ENCODE measurements at regions not wholly inside any gene's neighbourhood (a gene's known extent, or its start where the extent isn't known, plus 50 kb on each side); places are given as distances from the start of the nearest gene placed in this dataset.

- Histone ChIP-seq H3K27ac (ENCODE audit: insufficient read depth, low read length, poor library complexity, severe bottlenecking) (no peak overlapping the region), H3K36me3 (ENCODE audit: control insufficient read depth, insufficient read depth, low read length) (no peaks in the 10 kb centered on the region), H3K27me3 (ENCODE audit: control insufficient read depth, insufficient read depth, low read length) (no peaks in the 10 kb centered on the region), H3K9me3 (ENCODE audit: control insufficient read depth in 2 of 2, low read length in 2 of 2) (no peaks in the 10 kb centered on the region), H3K4me3 (ENCODE audit: low read depth, low read length) (no peak overlapping the region), H3K4me1 (ENCODE audit: control insufficient read depth, insufficient read depth, low read length, poor library complexity, severe bottlenecking) (no peaks in the 10 kb centered on the region)
- Mint-ChIP-seq H3K27me3 (no peaks in the 10 kb centered on the region), H3K27ac (no peak overlapping the region), H3K4me1 (no peaks in the 10 kb centered on the region), H3K36me3 (no peaks in the 10 kb centered on the region), H3K9me3 (peaks cover 0 to 9% (median 0%) of the 10 kb centered on the region in 7 donors), H3K4me3 (no peak overlapping the region)
- DNase-seq: no peak
- no peak for ATAC-seq (ENCODE audit: low read depth in 2 of 2)
Measured at GRCh38 chr12:100675432-100675831, 101.9 kb downstream of the GAS2L3 start.

GRCh38 chr12:100681074-100681473, 107.6 kb downstream of the GAS2L3 start:
- H3K9me3 ChIP-seq (ENCODE audit: control insufficient read depth in 2 of 2, low read length in 2 of 2): peaks cover 0 to 11% of the 10 kb centered on the region in 2 experiments
- Mint-ChIP-seq H3K36me3 (no peaks in the 10 kb centered on the region), H3K27me3 (no peaks in the 10 kb centered on the region), H3K4me1 (no peaks in the 10 kb centered on the region), H3K4me3 (no peak overlapping the region), H3K27ac (no peak overlapping the region), H3K9me3 (peaks cover 2 to 12% (median 4%) of the 10 kb centered on the region in 7 donors)
- H3K4me1 ChIP-seq (ENCODE audit: control insufficient read depth, insufficient read depth, low read length, poor library complexity, severe bottlenecking): no peaks in the 10 kb centered on the region
- H3K4me3 ChIP-seq (ENCODE audit: low read depth, low read length): no peak overlapping the region
- DNase-seq (no peak), ATAC-seq (ENCODE audit: low read depth in 2 of 2) (no peak)
- no peaks in the 10 kb centered on the region for H3K36me3 ChIP-seq (ENCODE audit: control insufficient read depth, insufficient read depth, low read length)
- H3K27me3 ChIP-seq (ENCODE audit: control insufficient read depth, insufficient read depth, low read length): no peaks in the 10 kb centered on the region
- H3K27ac ChIP-seq (ENCODE audit: insufficient read depth, low read length, poor library complexity, severe bottlenecking): no peak overlapping the region

GRCh38 chr12:100682178-100682577, 108.7 kb downstream of the GAS2L3 start:
- no peak for ATAC-seq (ENCODE audit: low read depth in 2 of 2)

GRCh38 chr12:100687686-100688085, 106.9 kb upstream of the ANO4 start:
- Histone ChIP-seq H3K27me3 (ENCODE audit: control insufficient read depth, insufficient read depth, low read length) (no peaks in the 10 kb centered on the region), H3K9me3 (ENCODE audit: control insufficient read depth in 2 of 2, low read length in 2 of 2) (peaks cover 0 to 11% of the 10 kb centered on the region in 2 experiments), H3K36me3 (ENCODE audit: control insufficient read depth, insufficient read depth, low read length) (no peaks in the 10 kb centered on the region), H3K27ac (ENCODE audit: insufficient read depth, low read length, poor library complexity, severe bottlenecking) (no peak overlapping the region), H3K4me1 (ENCODE audit: control insufficient read depth, insufficient read depth, low read length, poor library complexity, severe bottlenecking) (no peaks in the 10 kb centered on the region), H3K4me3 (ENCODE audit: low read depth, low read length) (no peak overlapping the region)
- DNase-seq (no peak), ATAC-seq (ENCODE audit: low read depth in 2 of 2) (no peak)
- no peak overlapping the region for H3K4me3 Mint-ChIP-seq
- H3K36me3 Mint-ChIP-seq: no peaks in the 10 kb centered on the region
- no peak overlapping the region for H3K27ac Mint-ChIP-seq
- H3K4me1 Mint-ChIP-seq: no peaks in the 10 kb centered on the region
- peaks cover 4% of the 10 kb centered on the region for H3K27me3 Mint-ChIP-seq
- H3K9me3 Mint-ChIP-seq: peaks cover 0 to 12% (median 3%) of the 10 kb centered on the region in 7 donors

More at GRCh38 chr12:100682178-100682577, 108.7 kb downstream of the GAS2L3 start:
- Histone ChIP-seq H3K4me1 (ENCODE audit: control insufficient read depth, insufficient read depth, low read length, poor library complexity, severe bottlenecking) (no peaks in the 10 kb centered on the region), H3K27me3 (ENCODE audit: control insufficient read depth, insufficient read depth, low read length) (no peaks in the 10 kb centered on the region), H3K9me3 (ENCODE audit: control insufficient read depth in 2 of 2, low read length in 2 of 2) (peaks cover 0 to 11% of the 10 kb centered on the region in 2 experiments), H3K4me3 (ENCODE audit: low read depth, low read length) (no peak overlapping the region), H3K27ac (ENCODE audit: insufficient read depth, low read length, poor library complexity, severe bottlenecking) (no peak overlapping the region), H3K36me3 (ENCODE audit: control insufficient read depth, insufficient read depth, low read length) (no peaks in the 10 kb centered on the region)
- Mint-ChIP-seq H3K36me3 (no peaks in the 10 kb centered on the region), H3K27ac (no peak overlapping the region), H3K27me3 (peaks cover 1% of the 10 kb centered on the region), H3K9me3 (peaks cover 1 to 13% (median 7%) of the 10 kb centered on the region in 7 donors), H3K4me1 (no peaks in the 10 kb centered on the region), H3K4me3 (no peak overlapping the region)
- no peak for DNase-seq

- Histone ChIP-seq H3K27ac (ENCODE audit: insufficient read depth, low read length, poor library complexity, severe bottlenecking) (no peak overlapping the region), H3K36me3 (ENCODE audit: control insufficient read depth, insufficient read depth, low read length) (no peaks in the 10 kb centered on the region), H3K9me3 (ENCODE audit: control insufficient read depth in 2 of 2, low read length in 2 of 2) (peaks cover 0 to 11% of the 10 kb centered on the region in 2 experiments), H3K4me1 (ENCODE audit: control insufficient read depth, insufficient read depth, low read length, poor library complexity, severe bottlenecking) (no peaks in the 10 kb centered on the region), H3K4me3 (ENCODE audit: low read depth, low read length) (no peak overlapping the region), H3K27me3 (ENCODE audit: control insufficient read depth, insufficient read depth, low read length) (no peaks in the 10 kb centered on the region)
- DNase-seq (no peak), ATAC-seq (ENCODE audit: low read depth in 2 of 2) (no peak)
- H3K9me3 Mint-ChIP-seq: peaks cover 0 to 12% (median 3%) of the 10 kb centered on the region in 7 donors
- peaks cover 4% of the 10 kb centered on the region for H3K27me3 Mint-ChIP-seq
- no peaks in the 10 kb centered on the region for H3K36me3 Mint-ChIP-seq
- no peaks in the 10 kb centered on the region for H3K4me1 Mint-ChIP-seq
- H3K27ac Mint-ChIP-seq: no peak overlapping the region
- H3K4me3 Mint-ChIP-seq: no peak overlapping the region
Measured at GRCh38 chr12:100688451-100688864, 106.1 kb upstream of the ANO4 start.

- ATAC-seq (ENCODE audit: low read depth in 2 of 2): no peak
- Histone ChIP-seq H3K4me3 (ENCODE audit: low read depth, low read length) (no peak overlapping the region), H3K9me3 (ENCODE audit: control insufficient read depth in 2 of 2, low read length in 2 of 2) (no peaks in the 10 kb centered on the region), H3K27ac (ENCODE audit: insufficient read depth, low read length, poor library complexity, severe bottlenecking) (no peak overlapping the region), H3K36me3 (ENCODE audit: control insufficient read depth, insufficient read depth, low read length) (no peaks in the 10 kb centered on the region), H3K4me1 (ENCODE audit: control insufficient read depth, insufficient read depth, low read length, poor library complexity, severe bottlenecking) (no peaks in the 10 kb centered on the region), H3K27me3 (ENCODE audit: control insufficient read depth, insufficient read depth, low read length) (no peaks in the 10 kb centered on the region)
- Mint-ChIP-seq H3K9me3 (peaks cover 0 to 6% (median 0%) of the 10 kb centered on the region in 7 donors), H3K27me3 (peaks cover 4% of the 10 kb centered on the region), H3K4me1 (no peaks in the 10 kb centered on the region), H3K4me3 (no peak overlapping the region), H3K27ac (no peak overlapping the region), H3K36me3 (no peaks in the 10 kb centered on the region)
- DNase-seq: no peak
Measured at GRCh38 chr12:100692502-100692901, 102.1 kb upstream of the ANO4 start.

GRCh38 chr12:100698518-100698917, 96.1 kb upstream of the ANO4 start:
- Histone ChIP-seq H3K4me3 (ENCODE audit: low read depth, low read length) (no peak overlapping the region), H3K9me3 (ENCODE audit: control insufficient read depth in 2 of 2, low read length in 2 of 2) (no peaks in the 10 kb centered on the region), H3K27me3 (ENCODE audit: control insufficient read depth, insufficient read depth, low read length) (no peaks in the 10 kb centered on the region), H3K4me1 (ENCODE audit: control insufficient read depth, insufficient read depth, low read length, poor library complexity, severe bottlenecking) (no peaks in the 10 kb centered on the region), H3K36me3 (ENCODE audit: control insufficient read depth, insufficient read depth, low read length) (no peaks in the 10 kb centered on the region), H3K27ac (ENCODE audit: insufficient read depth, low read length, poor library complexity, severe bottlenecking) (no peak overlapping the region)
- Mint-ChIP-seq H3K4me1 (no peaks in the 10 kb centered on the region), H3K4me3 (no peak overlapping the region), H3K27me3 (peaks cover 4% of the 10 kb centered on the region), H3K36me3 (no peaks in the 10 kb centered on the region), H3K9me3 (peaks cover 0 to 5% (median 0%) of the 10 kb centered on the region in 7 donors), H3K27ac (no peak overlapping the region)
- ATAC-seq (ENCODE audit: low read depth in 2 of 2) (no peak), DNase-seq (no peak)

GRCh38 chr12:100699209-100699608, 95.4 kb upstream of the ANO4 start:
- DNase-seq: no peak
- no peak overlapping the region for H3K27ac Mint-ChIP-seq

More at GRCh38 chr12:100699209-100699608, 95.4 kb upstream of the ANO4 start:
- no peaks in the 10 kb centered on the region for H3K27me3 ChIP-seq (ENCODE audit: control insufficient read depth, insufficient read depth, low read length)
- Mint-ChIP-seq H3K4me3 (no peak overlapping the region), H3K36me3 (no peaks in the 10 kb centered on the region), H3K4me1 (no peaks in the 10 kb centered on the region), H3K27me3 (peaks cover 4% of the 10 kb centered on the region), H3K9me3 (peaks cover 0 to 5% (median 0%) of the 10 kb centered on the region in 7 donors)
- H3K4me3 ChIP-seq (ENCODE audit: low read depth, low read length): no peak overlapping the region
- no peaks in the 10 kb centered on the region for H3K36me3 ChIP-seq (ENCODE audit: control insufficient read depth, insufficient read depth, low read length)
- H3K9me3 ChIP-seq (ENCODE audit: control insufficient read depth in 2 of 2, low read length in 2 of 2): no peaks in the 10 kb centered on the region
- no peak overlapping the region for H3K27ac ChIP-seq (ENCODE audit: insufficient read depth, low read length, poor library complexity, severe bottlenecking)
- ATAC-seq (ENCODE audit: low read depth in 2 of 2): peak in 1 of 2 donors; percentile 28
- H3K4me1 ChIP-seq (ENCODE audit: control insufficient read depth, insufficient read depth, low read length, poor library complexity, severe bottlenecking): no peaks in the 10 kb centered on the region

Measured in CD4-positive, CD25-positive, alpha-beta regulatory T cell (primary cell).